Body of pancreas (tissue), 4 donors: ENCODE measurements at regions not wholly inside any gene's neighbourhood (a gene's known extent, or its start where the extent isn't known, plus 50 kb on each side); places are given as distances from the start of the nearest gene placed in this dataset.

Experiments
- ATAC-seq: fragments of 150-250 bp; one replicate; pipeline ENCODE4 v1.9.1; 2016
- DNase-seq, 4 donors: peaks; one replicate each; pipeline ENCODE4 v3.0.0-alpha.2; 2019
- H3K27ac ChIP-seq, 4 donors: fragments of 200-600 bp; sonication (generic); 1 replicate in 3 of 4; 2 replicates in 1 of 4; pipeline versions ENCODE4 v1.5.1 to v1.6.1; 2016 to 2019; ENCODE audit warnings: mild to moderate bottlenecking in 1 of 4, mixed read lengths in 1 of 4, moderate library complexity in 1 of 4
- H3K27me3 ChIP-seq, 2 donors: fragments of 200-600 bp; sonication (generic); one replicate each; pipeline ENCODE4 v1.6.0; 2016; ENCODE audit warnings: mild to moderate bottlenecking in 1 of 2
- H3K36me3 ChIP-seq, 2 donors: fragments of 200-600 bp; sonication (generic); replicated peaks in 1 of 2; 2 replicates each; pipeline ENCODE4 v1.5.1; 2016; ENCODE audit warnings: low read depth in 2 of 2; ENCODE audit not compliant: insufficient read depth in 1 of 2
- H3K4me1 ChIP-seq: fragments of 200-600 bp; sonication (generic); one replicate; pipeline ENCODE4 v1.6.0; 2016
- H3K4me3 ChIP-seq, 2 donors: fragments of 200-600 bp; sonication (generic); 1 replicate in 1 of 2; 2 replicates in 1 of 2; pipeline ENCODE4 v1.5.1; 2016 to 2019
- H3K9me3 ChIP-seq, 3 donors: fragments of 200-600 bp; sonication (generic); 1 replicate in 2 of 3; 2 replicates in 1 of 3; pipeline ENCODE4 v1.5.1; 2016
- CTCF ChIP-seq, 7 experiments: fragments of 450-650 bp in 4 of 7; fragments of 200-600 bp in 3 of 7; sonication (generic) in 3 of 7; IDR thresholded peaks; one replicate each; pipeline ENCODE4 v1.5.1; 2016 to 2019; ENCODE audit warnings: antibody characterized with exemption in 7 of 7
- POLR2A ChIP-seq, 3 donors: fragments of 450-650 bp; IDR thresholded peaks; one replicate each; pipeline ENCODE4 v1.6.1; 2016; ENCODE audit warnings: antibody characterized with exemption in 3 of 3, mild to moderate bottlenecking in 2 of 3
- WGBS, 2 donors: methylation state at CpG; one replicate each; pipeline ENCODE4 v1.1.5; 2017; 5-methylcytosine and 5-hydroxymethylcytosine counted together
- intact Hi-C: fragments of 100-400 bp; cut with DNase I; formaldehyde crosslinking; loops from one replicate; pipeline ENCODE4 v1.15.1; 2023

DNA sequence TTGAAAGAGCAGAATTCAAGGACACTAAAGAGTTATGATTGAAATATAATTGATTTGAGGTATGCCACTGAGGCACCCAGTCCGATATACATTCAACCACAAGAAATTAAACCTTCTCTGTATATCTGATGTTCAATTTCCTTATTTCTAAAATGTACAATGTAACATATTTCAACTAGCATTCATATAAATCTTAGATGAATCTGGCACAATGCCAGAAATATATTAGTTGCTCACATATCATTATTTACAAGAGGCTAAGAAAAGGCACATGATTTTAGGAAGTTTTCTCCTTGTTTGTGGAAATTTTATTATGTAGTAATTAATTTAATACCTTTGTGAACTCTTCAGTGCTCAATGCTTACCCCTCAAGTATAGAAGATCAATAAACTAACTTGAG is 532.3 kb downstream of the KCNA4 start:
- no peak for ATAC-seq
- no peak for TF ChIP-seq POLR2A (IDR thresholded peaks at IDR 0.05)
- no peak for TF ChIP-seq CTCF (IDR thresholded peaks at IDR 0.05)
- no peaks in the 10 kb centered on the region for H3K36me3 ChIP-seq
- H3K4me1 ChIP-seq, result no peaks in the 10 kb centered on the region
- no peak overlapping the region for H3K4me3 ChIP-seq
- 82 to 88% methylated on average over 1 of the region's 1 CpG for WGBS, 2 donors
- no peak overlapping the region for H3K27ac ChIP-seq
- DNase-seq, result no peak
- intact Hi-C loops, result no loop called here
- H3K27me3 ChIP-seq, result no peaks in the 10 kb centered on the region
- H3K9me3 ChIP-seq, result no peaks in the 10 kb centered on the region

DNA sequence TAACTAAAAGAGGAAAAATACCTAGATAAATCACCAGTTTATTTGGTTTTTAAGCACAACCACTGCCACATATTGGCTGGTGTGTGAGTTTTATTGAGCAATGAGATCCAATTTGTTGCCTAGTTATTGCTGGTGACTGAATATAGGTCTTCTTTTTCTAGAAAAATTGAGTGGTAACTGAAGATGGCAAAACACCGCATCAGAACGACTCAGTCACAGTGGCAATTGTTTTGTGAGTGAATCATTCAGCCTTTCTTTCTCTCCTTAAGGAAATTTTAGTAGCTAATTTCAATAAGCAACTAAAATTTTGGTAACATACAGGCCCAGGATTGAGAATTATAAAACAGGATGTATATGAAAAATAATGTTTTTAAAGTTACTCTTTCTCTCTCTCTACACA is 533.0 kb downstream of the KCNA4 start:
- Histone ChIP-seq H3K4me3 (no peak overlapping the region), H3K9me3 (no peaks in the 10 kb centered on the region), H3K27me3 (no peaks in the 10 kb centered on the region), H3K27ac (no peak overlapping the region), H3K36me3 (no peaks in the 10 kb centered on the region), H3K4me1 (no peaks in the 10 kb centered on the region)
- TF ChIP-seq POLR2A (IDR thresholded peaks at IDR 0.05) (no peak), CTCF (IDR thresholded peaks at IDR 0.05) (no peak)
- WGBS, 2 donors, result 79 to 87% methylated on average over 2 of the region's 2 CpGs
- ATAC-seq (no peak), DNase-seq (no peak)
- intact Hi-C loops, result no loop called here

- Histone ChIP-seq H3K27me3 (no peaks in the 10 kb centered on the region), H3K9me3 (no peaks in the 10 kb centered on the region), H3K4me3 (no peak overlapping the region), H3K27ac (no peak overlapping the region), H3K4me1 (no peaks in the 10 kb centered on the region), H3K36me3 (no peaks in the 10 kb centered on the region)
- TF ChIP-seq CTCF (IDR thresholded peaks at IDR 0.05) (no peak), POLR2A (IDR thresholded peaks at IDR 0.05) (no peak)
- WGBS, 2 donors, result 84 to 86% methylated on average over 4 of the region's 4 CpGs
- ATAC-seq, result no peak
- intact Hi-C loops, result no loop called here
- DNase-seq, result no peak
These were observed 534.3 kb downstream of the KCNA4 start for GRCh38 chr11:29482510-29482909.

GRCh38 chr11:29481738-29482137 is 535.1 kb downstream of the KCNA4 start:
- Histone ChIP-seq H3K9me3 (no peaks in the 10 kb centered on the region), H3K36me3 (no peaks in the 10 kb centered on the region), H3K4me3 (no peak overlapping the region), H3K27ac (no peak overlapping the region), H3K27me3 (no peaks in the 10 kb centered on the region), H3K4me1 (no peaks in the 10 kb centered on the region)
- ATAC-seq (no peak), DNase-seq (no peak)
- intact Hi-C loops, result no loop called here
- TF ChIP-seq CTCF (IDR thresholded peaks at IDR 0.05), result no peak
- no peak for TF ChIP-seq POLR2A (IDR thresholded peaks at IDR 0.05)
- 28 to 40% methylated on average over 2 of the region's 2 CpGs for WGBS, 2 donors

DNA sequence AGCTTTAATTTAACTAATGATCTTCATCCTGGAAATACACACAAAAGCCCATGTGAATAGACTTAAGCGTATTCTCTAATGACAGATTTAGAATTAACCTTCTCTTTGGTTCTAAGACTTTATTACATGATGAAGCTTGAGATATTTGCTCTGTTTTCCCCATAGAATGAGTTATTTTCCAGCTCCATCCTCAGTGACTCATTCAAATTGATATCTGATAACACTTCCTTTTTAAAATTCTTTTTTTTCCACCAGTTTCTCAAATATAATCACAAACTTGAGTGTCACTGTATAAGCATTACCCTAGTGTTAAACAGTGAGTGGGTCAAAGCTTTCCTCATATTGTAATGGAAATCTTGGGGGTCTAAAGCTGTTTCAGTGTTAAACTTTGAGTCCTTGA is 535.8 kb downstream of the KCNA4 start:
- H3K4me3 ChIP-seq, result no peak overlapping the region
- no peaks in the 10 kb centered on the region for H3K36me3 ChIP-seq
- WGBS, 2 donors, result 76 to 88% methylated on average over 1 of the region's 1 CpG
- H3K27me3 ChIP-seq, result no peaks in the 10 kb centered on the region
- no peak for ATAC-seq
- DNase-seq, result no peak
- H3K27ac ChIP-seq, result no peak overlapping the region
- TF ChIP-seq CTCF (IDR thresholded peaks at IDR 0.05) (no peak), POLR2A (IDR thresholded peaks at IDR 0.05) (no peak)
- H3K9me3 ChIP-seq, result no peaks in the 10 kb centered on the region
- H3K4me1 ChIP-seq, result no peaks in the 10 kb centered on the region
- intact Hi-C loops, result no loop called here
